ENCODE measurements at regions not wholly inside any gene's neighbourhood (a gene's known extent, or its start where the extent isn't known, plus 50 kb on each side); places are given as distances from the start of the nearest gene placed in this dataset.

DNA sequence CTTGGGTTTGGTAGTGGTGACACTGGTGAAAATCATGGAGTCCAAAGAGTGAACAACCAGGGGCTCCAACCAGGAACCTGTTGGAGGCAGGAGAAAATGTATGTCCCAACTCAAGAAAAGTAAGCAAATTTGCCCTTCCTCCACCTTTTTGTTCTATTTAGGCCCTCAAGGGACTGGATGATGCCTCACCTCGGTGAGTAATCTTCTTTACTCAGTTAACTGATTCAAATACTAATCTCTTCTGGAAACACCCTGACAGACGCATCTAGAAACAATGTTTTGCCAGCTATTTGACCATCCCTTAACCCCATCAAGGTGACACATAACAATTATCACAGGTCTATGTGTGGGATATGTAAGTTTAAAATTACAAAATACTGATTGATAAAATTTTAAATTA is 272.4 kb upstream of the FOXG1 start:
- TF ChIP-seq EZH2 (IDR thresholded peaks at IDR 0.05; ENCODE audit: low read length) = no peak
- TF ChIP-seq, protein P1, sequence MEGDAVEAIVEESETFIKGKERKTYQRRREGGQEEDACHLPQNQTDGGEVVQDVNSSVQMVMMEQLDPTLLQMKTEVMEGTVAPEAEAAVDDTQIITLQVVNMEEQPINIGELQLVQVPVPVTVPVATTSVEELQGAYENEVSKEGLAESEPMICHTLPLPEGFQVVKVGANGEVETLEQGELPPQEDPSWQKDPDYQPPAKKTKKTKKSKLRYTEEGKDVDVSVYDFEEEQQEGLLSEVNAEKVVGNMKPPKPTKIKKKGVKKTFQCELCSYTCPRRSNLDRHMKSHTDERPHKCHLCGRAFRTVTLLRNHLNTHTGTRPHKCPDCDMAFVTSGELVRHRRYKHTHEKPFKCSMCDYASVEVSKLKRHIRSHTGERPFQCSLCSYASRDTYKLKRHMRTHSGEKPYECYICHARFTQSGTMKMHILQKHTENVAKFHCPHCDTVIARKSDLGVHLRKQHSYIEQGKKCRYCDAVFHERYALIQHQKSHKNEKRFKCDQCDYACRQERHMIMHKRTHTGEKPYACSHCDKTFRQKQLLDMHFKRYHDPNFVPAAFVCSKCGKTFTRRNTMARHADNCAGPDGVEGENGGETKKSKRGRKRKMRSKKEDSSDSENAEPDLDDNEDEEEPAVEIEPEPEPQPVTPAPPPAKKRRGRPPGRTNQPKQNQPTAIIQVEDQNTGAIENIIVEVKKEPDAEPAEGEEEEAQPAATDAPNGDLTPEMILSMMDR (optimal IDR thresholded peaks at IDR 0.05 in 1 of 3, IDR thresholded peaks at IDR 0.05 in 1 of 3, conservative IDR thresholded peaks at IDR 0.05 in 1 of 3; ENCODE audit: extremely low read depth in 1 of 3, insufficient read depth in 2 of 3, low read length in 3 of 3) = no peak

Data from keratinocyte (primary cell).